Right atrium auricular region (tissue), 2 donors: ENCODE measurements at regions not wholly inside any gene's neighbourhood (a gene's known extent, or its start where the extent isn't known, plus 50 kb on each side); places are given as distances from the start of the nearest gene placed in this dataset.

Experiments
- DNase-seq: peaks from one replicate; pipeline ENCODE4 v3.0.0-alpha.2; 2019; ENCODE audit warnings: low spot score
- H3K27ac ChIP-seq, 2 donors: fragments of 200-600 bp; sonication (generic); 1 replicate in 1 of 2; 2 replicates in 1 of 2; pipeline ENCODE4 v1.5.1; 2016 to 2019
- H3K27me3 ChIP-seq, 2 donors: fragments of 200-600 bp; sonication (generic); one replicate each; pipeline versions ENCODE4 v1.5.1 to v1.6.0; 2017 to 2019
- H3K36me3 ChIP-seq: fragments of 200-600 bp; sonication (generic); one replicate; pipeline ENCODE4 v1.5.1; 2016
- H3K4me1 ChIP-seq, 2 donors: fragments of 200-600 bp; sonication (generic); one replicate each; pipeline versions ENCODE4 v1.5.1 to v1.6.0; 2017 to 2019
- H3K4me3 ChIP-seq, 2 donors: fragments of 200-600 bp; sonication (generic); 1 replicate in 1 of 2; 2 replicates in 1 of 2; pipeline ENCODE4 v1.5.1; 2017 to 2019; ENCODE audit warnings: mild to moderate bottlenecking in 1 of 2, moderate library complexity in 1 of 2
- H3K9me3 ChIP-seq, 2 donors: fragments of 200-600 bp; sonication (generic); one replicate each; pipeline ENCODE4 v1.5.1; 2019
- CTCF ChIP-seq, 2 donors: fragments of 200-600 bp; sonication (generic); IDR thresholded peaks; one replicate each; pipeline ENCODE4 v1.5.1; 2019; ENCODE audit warnings: antibody characterized with exemption in 2 of 2

GRCh38 chr9:75649060-75649459 is 241.4 kb upstream of the PCSK5 start:
- H3K27me3 ChIP-seq = no peaks in the 10 kb centered on the region
- DNase-seq = no peak
- H3K4me1 ChIP-seq = peaks cover 0 to 9% of the 10 kb centered on the region in 2 donors
- no peak overlapping the region for H3K4me3 ChIP-seq
- no peaks in the 10 kb centered on the region for H3K36me3 ChIP-seq
- no peak overlapping the region for H3K27ac ChIP-seq
- no peak for TF ChIP-seq CTCF (IDR thresholded peaks at IDR 0.05)
- H3K9me3 ChIP-seq = no peaks in the 10 kb centered on the region

DNA sequence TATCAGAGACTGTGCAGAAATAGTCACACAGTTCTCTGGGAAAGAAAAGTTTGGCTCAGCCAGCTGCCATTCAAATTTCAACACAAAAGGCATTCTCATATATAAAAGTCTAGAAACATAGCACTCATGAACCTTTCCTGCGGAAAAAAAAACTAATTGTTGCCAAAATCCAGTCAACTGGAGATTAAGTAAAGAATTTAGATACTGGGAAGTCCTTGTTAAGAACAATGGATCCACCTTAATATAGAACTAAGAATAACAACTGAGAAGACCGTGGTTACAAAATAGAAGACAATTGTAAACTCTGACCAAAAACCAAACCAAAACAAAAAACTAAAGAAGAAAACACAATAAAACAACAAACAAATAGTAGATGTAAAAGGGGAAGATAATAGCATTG is 238.8 kb upstream of the PCSK5 start:
- Histone ChIP-seq H3K36me3 (no peaks in the 10 kb centered on the region), H3K9me3 (no peaks in the 10 kb centered on the region), H3K27me3 (no peaks in the 10 kb centered on the region), H3K27ac (no peak overlapping the region), H3K4me1 (no peaks in the 10 kb centered on the region), H3K4me3 (no peak overlapping the region)
- no peak for TF ChIP-seq CTCF (IDR thresholded peaks at IDR 0.05)
- no peak for DNase-seq

DNA sequence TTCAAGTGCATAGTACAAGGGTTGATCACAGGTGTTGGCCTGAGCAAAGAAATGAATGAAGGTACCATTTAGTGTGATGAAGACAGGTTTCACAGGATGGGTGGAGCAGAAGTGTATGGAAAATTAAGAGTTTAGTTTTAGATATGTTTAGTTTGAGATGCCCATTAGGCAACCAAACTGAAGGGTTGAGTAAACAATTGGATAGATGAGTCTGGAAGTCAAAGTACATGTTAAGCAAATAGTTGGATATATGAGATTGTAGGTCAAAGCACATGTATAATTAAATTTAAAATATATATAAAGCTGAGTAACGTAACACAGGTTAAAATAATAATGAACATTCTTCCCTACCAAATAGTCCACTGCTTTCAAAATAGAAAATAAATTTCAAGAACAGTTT is 237.1 kb upstream of the PCSK5 start:
- DNase-seq = no peak
- no peak overlapping the region for H3K27ac ChIP-seq
- no peaks in the 10 kb centered on the region for H3K36me3 ChIP-seq
- no peak for TF ChIP-seq CTCF (IDR thresholded peaks at IDR 0.05)
- H3K4me1 ChIP-seq = no peaks in the 10 kb centered on the region
- no peaks in the 10 kb centered on the region for H3K9me3 ChIP-seq
- H3K4me3 ChIP-seq = no peak overlapping the region
- H3K27me3 ChIP-seq = no peaks in the 10 kb centered on the region

GRCh38 chr9:75653750-75654149 is 236.7 kb upstream of the PCSK5 start:
- Histone ChIP-seq H3K4me1 (no peaks in the 10 kb centered on the region), H3K4me3 (no peak overlapping the region), H3K36me3 (no peaks in the 10 kb centered on the region), H3K27ac (no peak overlapping the region), H3K27me3 (no peaks in the 10 kb centered on the region), H3K9me3 (no peaks in the 10 kb centered on the region)
- TF ChIP-seq CTCF (IDR thresholded peaks at IDR 0.05) = no peak
- DNase-seq = no peak

GRCh38 chr9:75657015-75657414 is 233.5 kb upstream of the PCSK5 start:
- no peak for TF ChIP-seq CTCF (IDR thresholded peaks at IDR 0.05)
- H3K36me3 ChIP-seq = no peaks in the 10 kb centered on the region
- H3K4me3 ChIP-seq = no peak overlapping the region
- H3K27me3 ChIP-seq = no peaks in the 10 kb centered on the region
- no peaks in the 10 kb centered on the region for H3K4me1 ChIP-seq
- no peaks in the 10 kb centered on the region for H3K9me3 ChIP-seq
- DNase-seq = no peak
- H3K27ac ChIP-seq = no peak overlapping the region

DNA sequence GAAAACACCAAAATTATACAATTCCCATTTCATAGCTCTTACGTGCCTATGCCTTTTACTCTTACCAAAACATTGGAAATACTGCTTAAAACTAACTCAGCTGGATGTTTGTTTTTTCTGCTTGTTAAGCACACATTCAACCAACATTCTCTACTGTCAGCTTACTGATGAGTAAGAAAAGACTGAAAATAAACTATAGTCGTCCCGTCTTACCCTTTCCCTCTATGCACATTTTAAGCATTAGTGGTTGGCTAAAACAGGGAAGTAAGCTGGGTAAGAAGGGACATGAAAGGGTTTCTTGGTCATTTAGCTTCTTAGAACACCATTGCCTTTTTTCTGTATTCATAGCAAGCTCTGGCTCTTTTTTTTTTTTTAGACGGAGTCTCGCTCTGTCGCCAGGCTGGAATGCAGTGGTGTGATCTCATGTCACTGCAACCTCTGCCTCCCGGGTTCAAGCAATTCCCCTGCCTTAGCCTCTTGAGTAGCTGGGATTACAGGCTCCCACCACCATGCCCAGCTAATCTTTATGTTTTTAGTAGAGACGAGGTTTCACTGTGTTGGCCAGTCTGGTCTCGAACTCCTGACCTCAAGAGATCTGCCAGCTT is 232.1 kb upstream of the PCSK5 start:
- H3K4me1 ChIP-seq = no peaks in the 10 kb centered on the region
- TF ChIP-seq CTCF (IDR thresholded peaks at IDR 0.05) = no peak
- no peak for DNase-seq
- H3K4me3 ChIP-seq = no peak overlapping the region
- H3K36me3 ChIP-seq = no peaks in the 10 kb centered on the region
- no peak overlapping the region for H3K27ac ChIP-seq
- no peaks in the 10 kb centered on the region for H3K27me3 ChIP-seq
- no peaks in the 10 kb centered on the region for H3K9me3 ChIP-seq
